ENCODE measurements at regions not wholly inside any gene's neighbourhood (a gene's known extent, or its start where the extent isn't known, plus 50 kb on each side); places are given as distances from the start of the nearest gene placed in this dataset.

GRCh38 chr4:29551821-29552220 is 1168.3 kb upstream of the PCDH7 start:
- Histone ChIP-seq H3K4me3 (ENCODE audit: low read depth, low read length, poor library complexity, severe bottlenecking) (no peak overlapping the region), H3K9me3 (ENCODE audit: low read length) (no peaks in the 10 kb centered on the region), H3K27me3 (ENCODE audit: insufficient read depth, low read length) (no peaks in the 10 kb centered on the region), H3K79me2 (ENCODE audit: insufficient read depth, low read length) (no peaks in the 10 kb centered on the region), H2AFZ (ENCODE audit: low read length) (no peak overlapping the region), H3K36me3 (ENCODE audit: insufficient read depth, low read length) (no peaks in the 10 kb centered on the region), H3K9me2 (ENCODE audit: low read depth, low read length) (no peaks in the 10 kb centered on the region), H3K27ac (ENCODE audit: low read depth, low read length, poor library complexity, severe bottlenecking) (no peak overlapping the region), H3F3A (ENCODE audit: insufficient read depth, low read length) (no peaks in the 10 kb centered on the region), H3K9ac (ENCODE audit: low read length) (no peak overlapping the region), H4K20me1 (ENCODE audit: insufficient read depth, low read length) (no peaks in the 10 kb centered on the region), H3K4me2 (ENCODE audit: low read length) (no peak overlapping the region), H3K4me1 (ENCODE audit: insufficient read depth, low read length, severe bottlenecking) (no peaks in the 10 kb centered on the region)
- TF ChIP-seq, protein P1, sequence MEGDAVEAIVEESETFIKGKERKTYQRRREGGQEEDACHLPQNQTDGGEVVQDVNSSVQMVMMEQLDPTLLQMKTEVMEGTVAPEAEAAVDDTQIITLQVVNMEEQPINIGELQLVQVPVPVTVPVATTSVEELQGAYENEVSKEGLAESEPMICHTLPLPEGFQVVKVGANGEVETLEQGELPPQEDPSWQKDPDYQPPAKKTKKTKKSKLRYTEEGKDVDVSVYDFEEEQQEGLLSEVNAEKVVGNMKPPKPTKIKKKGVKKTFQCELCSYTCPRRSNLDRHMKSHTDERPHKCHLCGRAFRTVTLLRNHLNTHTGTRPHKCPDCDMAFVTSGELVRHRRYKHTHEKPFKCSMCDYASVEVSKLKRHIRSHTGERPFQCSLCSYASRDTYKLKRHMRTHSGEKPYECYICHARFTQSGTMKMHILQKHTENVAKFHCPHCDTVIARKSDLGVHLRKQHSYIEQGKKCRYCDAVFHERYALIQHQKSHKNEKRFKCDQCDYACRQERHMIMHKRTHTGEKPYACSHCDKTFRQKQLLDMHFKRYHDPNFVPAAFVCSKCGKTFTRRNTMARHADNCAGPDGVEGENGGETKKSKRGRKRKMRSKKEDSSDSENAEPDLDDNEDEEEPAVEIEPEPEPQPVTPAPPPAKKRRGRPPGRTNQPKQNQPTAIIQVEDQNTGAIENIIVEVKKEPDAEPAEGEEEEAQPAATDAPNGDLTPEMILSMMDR (IDR thresholded peaks at IDR 0.05; ENCODE audit: low read length), result no peak
- TF ChIP-seq EZH2 (IDR thresholded peaks at IDR 0.05; ENCODE audit: borderline replicate concordance, low read length), result no peak

DNA sequence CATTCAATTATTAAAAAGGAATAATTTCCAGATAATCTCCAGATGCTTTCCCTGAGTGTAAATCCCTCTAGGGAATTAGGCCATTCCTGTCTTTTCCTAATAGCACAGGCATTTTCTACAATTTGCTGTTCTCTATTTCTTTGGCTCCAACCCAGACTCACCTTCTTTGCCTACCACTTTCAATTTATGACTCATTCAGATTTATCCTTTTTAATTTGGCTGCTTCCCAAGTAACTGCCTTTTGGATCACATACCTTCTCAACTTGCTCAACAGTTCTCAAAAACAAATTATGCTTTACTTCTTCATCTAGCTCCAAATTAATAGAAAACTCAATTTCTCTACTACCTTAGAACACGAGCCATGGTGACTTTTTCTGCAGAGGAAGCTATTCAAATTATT is 1166.3 kb upstream of the PCDH7 start:
- H4K20me1 ChIP-seq (ENCODE audit: insufficient read depth, low read length), result no peaks in the 10 kb centered on the region
- H3K79me2 ChIP-seq (ENCODE audit: insufficient read depth, low read length), result no peaks in the 10 kb centered on the region
- no peak overlapping the region for H3K4me2 ChIP-seq (ENCODE audit: low read length)
- H3K27me3 ChIP-seq (ENCODE audit: insufficient read depth, low read length), result no peaks in the 10 kb centered on the region
- TF ChIP-seq EZH2 (IDR thresholded peaks at IDR 0.05; ENCODE audit: borderline replicate concordance, low read length), result no peak
- TF ChIP-seq, protein P1 (IDR thresholded peaks at IDR 0.05; ENCODE audit: low read length), result no peak
- H3K9me2 ChIP-seq (ENCODE audit: low read depth, low read length), result no peaks in the 10 kb centered on the region
- no peak overlapping the region for H3K27ac ChIP-seq (ENCODE audit: low read depth, low read length, poor library complexity, severe bottlenecking)
- no peak overlapping the region for H2AFZ ChIP-seq (ENCODE audit: low read length)
- no peaks in the 10 kb centered on the region for H3K4me1 ChIP-seq (ENCODE audit: insufficient read depth, low read length, severe bottlenecking)
- no peaks in the 10 kb centered on the region for H3K9me3 ChIP-seq (ENCODE audit: low read length)
- H3K36me3 ChIP-seq (ENCODE audit: insufficient read depth, low read length), result no peaks in the 10 kb centered on the region
- H3K9ac ChIP-seq (ENCODE audit: low read length), result no peak overlapping the region
- H3K4me3 ChIP-seq (ENCODE audit: low read depth, low read length, poor library complexity, severe bottlenecking), result no peak overlapping the region
- no peaks in the 10 kb centered on the region for H3F3A ChIP-seq (ENCODE audit: insufficient read depth, low read length)

DNA sequence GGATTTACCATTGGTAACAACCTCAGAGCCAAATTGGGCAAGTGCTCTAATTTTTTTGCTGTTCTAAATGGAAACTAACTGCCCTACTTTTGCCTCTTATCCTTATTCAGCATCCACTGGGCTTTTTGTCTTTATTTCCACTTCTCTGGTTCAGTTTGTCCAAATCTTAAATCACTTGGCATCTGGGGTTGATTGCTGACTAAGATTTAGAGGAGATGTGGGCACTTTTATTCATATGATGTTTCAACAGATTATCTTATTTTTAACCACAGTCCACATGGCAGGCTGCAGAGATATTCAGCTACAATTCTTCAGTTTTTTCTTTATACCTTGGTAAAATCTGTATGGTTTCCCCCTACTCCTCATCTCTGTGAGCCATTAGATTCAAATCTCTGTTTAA is 1161.4 kb upstream of the PCDH7 start:
- Histone ChIP-seq H2AFZ (ENCODE audit: low read length) (no peak overlapping the region), H3K4me1 (ENCODE audit: insufficient read depth, low read length, severe bottlenecking) (no peaks in the 10 kb centered on the region), H3F3A (ENCODE audit: insufficient read depth, low read length) (no peaks in the 10 kb centered on the region), H3K4me3 (ENCODE audit: low read depth, low read length, poor library complexity, severe bottlenecking) (no peak overlapping the region), H3K9me3 (ENCODE audit: low read length) (no peaks in the 10 kb centered on the region), H3K9ac (ENCODE audit: low read length) (no peak overlapping the region), H3K9me2 (ENCODE audit: low read depth, low read length) (no peaks in the 10 kb centered on the region), H3K79me2 (ENCODE audit: insufficient read depth, low read length) (no peaks in the 10 kb centered on the region), H3K27me3 (ENCODE audit: insufficient read depth, low read length) (no peaks in the 10 kb centered on the region), H3K27ac (ENCODE audit: low read depth, low read length, poor library complexity, severe bottlenecking) (no peak overlapping the region), H3K36me3 (ENCODE audit: insufficient read depth, low read length) (no peaks in the 10 kb centered on the region), H4K20me1 (ENCODE audit: insufficient read depth, low read length) (no peaks in the 10 kb centered on the region), H3K4me2 (ENCODE audit: low read length) (no peak overlapping the region)
- TF ChIP-seq, protein P1 (IDR thresholded peaks at IDR 0.05; ENCODE audit: low read length), result no peak
- no peak for TF ChIP-seq EZH2 (IDR thresholded peaks at IDR 0.05; ENCODE audit: borderline replicate concordance, low read length)
